Endothelial cell (in vitro differentiated cells): ENCODE measurements at regions not wholly inside any gene's neighbourhood (a gene's known extent, or its start where the extent isn't known, plus 50 kb on each side); places are given as distances from the start of the nearest gene placed in this dataset.

Source experiments
- DNase-seq: peaks from one replicate; pipeline ENCODE4 v3.0.0; 2021; ENCODE audit warnings: low spot score
- H3K27ac Mint-ChIP-seq: one replicate; pipeline ENCODE4 v1.8.0; 2021; ENCODE audit warnings: mixed read lengths, inconsistent platforms; ENCODE audit not compliant: unreplicated experiment
- H3K27me3 Mint-ChIP-seq: one replicate; pipeline ENCODE4 v1.8.0; 2021; ENCODE audit warnings: mild to moderate bottlenecking, moderate library complexity, mixed read lengths, inconsistent platforms; ENCODE audit not compliant: unreplicated experiment
- H3K36me3 Mint-ChIP-seq: one replicate; pipeline ENCODE4 v1.8.0; 2021; ENCODE audit warnings: mild to moderate bottlenecking, low read depth, mixed read lengths, inconsistent platforms; ENCODE audit not compliant: unreplicated experiment
- H3K4me1 Mint-ChIP-seq: one replicate; pipeline ENCODE4 v1.8.0; 2021; ENCODE audit warnings: mild to moderate bottlenecking, mixed read lengths, inconsistent platforms; ENCODE audit not compliant: unreplicated experiment
- H3K4me3 Mint-ChIP-seq: one replicate; pipeline ENCODE4 v1.8.0; 2021; ENCODE audit warnings: mild to moderate bottlenecking, mixed read lengths, inconsistent platforms; ENCODE audit not compliant: unreplicated experiment
- H3K9me3 Mint-ChIP-seq: one replicate; pipeline ENCODE4 v1.8.0; 2021; ENCODE audit warnings: mixed read lengths, inconsistent platforms; ENCODE audit not compliant: unreplicated experiment
- TF ChIP-seq, protein P1 (sequence below): fragments of 200-600 bp; sonication (generic); IDR thresholded peaks from one replicate; pipeline ENCODE4 v1.5.0; 2021; ENCODE audit warnings: antibody characterized with exemption; ENCODE audit not compliant: unreplicated experiment

DNA sequence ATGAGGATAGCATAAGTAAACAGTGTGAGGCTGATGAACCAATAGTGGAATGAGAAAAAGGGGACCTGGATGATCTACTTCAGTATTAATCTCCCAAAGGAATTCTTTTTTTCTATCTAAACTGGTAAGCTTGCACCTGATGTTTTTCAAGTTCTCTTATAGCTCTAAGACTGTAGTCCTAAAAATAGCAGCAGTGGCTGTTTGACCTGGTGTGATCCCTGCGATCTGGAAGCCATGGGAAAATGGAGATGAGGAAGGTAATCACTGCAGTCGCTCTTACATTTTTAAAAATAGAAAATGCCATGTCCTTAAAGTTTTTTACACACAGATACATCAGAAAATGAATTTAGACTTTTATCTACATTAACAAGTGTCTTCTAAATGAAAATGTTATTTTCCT is 926.4 kb upstream of the SLC35B3 start:
- no peak for DNase-seq
- no peak overlapping the region for H3K27ac Mint-ChIP-seq
- H3K36me3 Mint-ChIP-seq, result no peaks in the 10 kb centered on the region
- no peak overlapping the region for H3K4me3 Mint-ChIP-seq
- no peaks in the 10 kb centered on the region for H3K4me1 Mint-ChIP-seq
- TF ChIP-seq, protein P1, sequence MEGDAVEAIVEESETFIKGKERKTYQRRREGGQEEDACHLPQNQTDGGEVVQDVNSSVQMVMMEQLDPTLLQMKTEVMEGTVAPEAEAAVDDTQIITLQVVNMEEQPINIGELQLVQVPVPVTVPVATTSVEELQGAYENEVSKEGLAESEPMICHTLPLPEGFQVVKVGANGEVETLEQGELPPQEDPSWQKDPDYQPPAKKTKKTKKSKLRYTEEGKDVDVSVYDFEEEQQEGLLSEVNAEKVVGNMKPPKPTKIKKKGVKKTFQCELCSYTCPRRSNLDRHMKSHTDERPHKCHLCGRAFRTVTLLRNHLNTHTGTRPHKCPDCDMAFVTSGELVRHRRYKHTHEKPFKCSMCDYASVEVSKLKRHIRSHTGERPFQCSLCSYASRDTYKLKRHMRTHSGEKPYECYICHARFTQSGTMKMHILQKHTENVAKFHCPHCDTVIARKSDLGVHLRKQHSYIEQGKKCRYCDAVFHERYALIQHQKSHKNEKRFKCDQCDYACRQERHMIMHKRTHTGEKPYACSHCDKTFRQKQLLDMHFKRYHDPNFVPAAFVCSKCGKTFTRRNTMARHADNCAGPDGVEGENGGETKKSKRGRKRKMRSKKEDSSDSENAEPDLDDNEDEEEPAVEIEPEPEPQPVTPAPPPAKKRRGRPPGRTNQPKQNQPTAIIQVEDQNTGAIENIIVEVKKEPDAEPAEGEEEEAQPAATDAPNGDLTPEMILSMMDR, result no peak
- H3K27me3 Mint-ChIP-seq, result no peaks in the 10 kb centered on the region
- H3K9me3 Mint-ChIP-seq, result no peaks in the 10 kb centered on the region

DNA sequence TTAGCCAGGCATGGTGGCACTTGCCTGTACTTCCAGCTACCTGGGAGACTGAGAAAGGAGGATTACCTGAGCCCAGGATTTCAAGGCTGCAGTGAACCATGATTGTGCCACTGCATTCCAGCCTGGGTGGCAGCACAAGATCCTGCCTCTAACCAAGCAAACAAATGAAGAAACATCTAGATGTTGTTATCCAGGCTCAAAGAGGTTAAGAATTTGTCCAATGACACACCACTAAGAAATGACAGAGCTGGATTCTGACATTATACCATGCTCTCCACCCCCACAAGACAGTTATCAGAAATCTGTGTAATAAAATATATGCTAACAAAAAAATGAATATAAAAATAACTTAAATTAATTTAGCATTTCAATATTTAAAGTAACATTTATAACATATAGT is 925.5 kb upstream of the SLC35B3 start:
- H3K36me3 Mint-ChIP-seq, result no peaks in the 10 kb centered on the region
- no peaks in the 10 kb centered on the region for H3K4me1 Mint-ChIP-seq
- TF ChIP-seq, protein P1, result no peak
- H3K9me3 Mint-ChIP-seq, result no peaks in the 10 kb centered on the region
- no peak overlapping the region for H3K27ac Mint-ChIP-seq
- no peaks in the 10 kb centered on the region for H3K27me3 Mint-ChIP-seq
- H3K4me3 Mint-ChIP-seq, result no peak overlapping the region
- DNase-seq, result no peak

DNA sequence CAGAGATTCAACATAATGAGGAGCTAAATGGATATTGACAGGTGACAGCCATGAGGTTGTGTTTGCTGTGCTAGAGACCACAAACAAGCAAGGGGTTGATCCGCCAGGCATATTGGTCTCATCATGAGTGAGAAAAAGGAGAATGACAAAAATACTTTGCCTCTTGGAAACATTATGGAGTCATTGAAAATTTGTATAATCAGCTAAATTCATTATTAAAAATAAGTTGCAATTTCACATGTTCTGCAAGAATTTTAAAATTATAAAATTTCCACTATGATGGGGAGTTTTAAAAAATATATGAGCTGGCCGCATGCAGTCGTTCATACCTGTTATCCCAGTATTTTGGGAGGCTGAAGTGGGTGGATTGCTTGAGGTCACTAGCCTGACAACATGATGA is 912.3 kb upstream of the SLC35B3 start:
- H3K27me3 Mint-ChIP-seq, result peaks cover 1% of the 10 kb centered on the region
- no peak overlapping the region for H3K4me3 Mint-ChIP-seq
- DNase-seq, result no peak
- H3K4me1 Mint-ChIP-seq, result peaks cover 6% of the 10 kb centered on the region
- H3K27ac Mint-ChIP-seq, result no peak overlapping the region
- no peaks in the 10 kb centered on the region for H3K36me3 Mint-ChIP-seq
- H3K9me3 Mint-ChIP-seq, result no peaks in the 10 kb centered on the region
- TF ChIP-seq, protein P1, result no peak

DNA sequence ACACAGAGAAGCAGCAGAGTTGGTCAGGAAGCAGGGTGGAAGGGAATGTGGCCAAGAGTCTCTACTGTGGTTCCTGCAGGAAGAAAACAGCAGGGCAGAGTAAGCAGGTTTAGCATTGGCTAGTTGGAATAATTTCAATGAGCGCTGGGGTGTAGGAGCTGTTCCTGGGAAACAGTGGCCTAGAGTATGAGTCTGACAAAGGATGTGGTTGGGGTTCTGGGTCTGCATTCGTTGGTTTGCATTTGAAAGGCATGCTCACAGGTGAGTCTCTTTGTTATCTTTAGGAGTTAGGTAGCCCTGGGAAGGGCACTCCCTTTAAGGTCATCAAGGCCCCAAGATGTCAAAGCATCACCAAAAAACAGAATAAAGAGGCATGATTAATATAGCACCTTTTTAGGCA is 911.6 kb upstream of the SLC35B3 start:
- Mint-ChIP-seq H3K4me3 (no peak overlapping the region), H3K27me3 (peaks cover 1% of the 10 kb centered on the region), H3K27ac (no peak overlapping the region), H3K36me3 (no peaks in the 10 kb centered on the region), H3K4me1 (peaks cover 6% of the 10 kb centered on the region), H3K9me3 (no peaks in the 10 kb centered on the region)
- no peak for DNase-seq
- TF ChIP-seq, protein P1, result no peak

DNA sequence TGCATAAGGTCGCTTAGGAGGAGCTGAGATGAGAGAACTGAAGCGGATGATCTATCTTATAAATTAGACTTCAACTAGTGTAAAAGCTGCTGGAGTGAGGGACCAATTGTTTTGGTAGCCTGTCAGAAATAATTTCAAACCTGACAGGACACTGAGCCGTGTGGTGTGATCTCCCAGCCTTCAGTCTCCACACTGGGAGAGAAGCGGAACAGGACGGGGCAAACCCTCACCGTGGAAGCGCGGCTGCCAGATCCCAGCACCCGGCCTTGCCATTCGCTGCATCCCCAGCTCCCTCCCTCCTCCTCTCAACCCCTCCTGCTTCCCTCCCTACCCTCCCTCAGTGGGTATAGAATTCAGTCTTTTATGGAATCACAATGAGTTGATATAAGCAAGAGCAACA is 900.1 kb upstream of the SLC35B3 start:
- Mint-ChIP-seq H3K27me3 (no peaks in the 10 kb centered on the region), H3K27ac (no peak overlapping the region), H3K4me3 (no peak overlapping the region), H3K4me1 (peaks cover 16% of the 10 kb centered on the region), H3K9me3 (no peaks in the 10 kb centered on the region), H3K36me3 (no peaks in the 10 kb centered on the region)
- no peak for DNase-seq
- TF ChIP-seq, protein P1, result no peak
